GM21360 (cell line): ENCODE measurements at regions not wholly inside any gene's neighbourhood (a gene's known extent, or its start where the extent isn't known, plus 50 kb on each side); places are given as distances from the start of the nearest gene placed in this dataset.

Source experiments
- ATAC-seq: cut with Tn5 transposase; IDR thresholded peaks from one replicate; pipeline ENCODE4 v1.9.1; 2021; ENCODE audit warnings: mild to moderate bottlenecking, moderate library complexity; ENCODE audit not compliant: unreplicated experiment

- no peak for ATAC-seq
Observed at GRCh38 chr6:143621876-143622605, 55.7 kb upstream of the PHACTR2 start.

GRCh38 chr6:143621159-143621873, 56.4 kb upstream of the PHACTR2 start:
- no peak for ATAC-seq

GRCh38 chr6:143620447-143620846, 57.3 kb upstream of the PHACTR2 start:
- ATAC-seq = no peak

GRCh38 chr6:143619824-143620401, 57.9 kb upstream of the PHACTR2 start:
- ATAC-seq = no peak

- ATAC-seq = no peak
Observed at GRCh38 chr6:143616741-143617140, 61.0 kb upstream of the PHACTR2 start.

- ATAC-seq = no peak
Observed at GRCh38 chr6:143615785-143616184, 62.0 kb upstream of the PHACTR2 start.

DNA sequence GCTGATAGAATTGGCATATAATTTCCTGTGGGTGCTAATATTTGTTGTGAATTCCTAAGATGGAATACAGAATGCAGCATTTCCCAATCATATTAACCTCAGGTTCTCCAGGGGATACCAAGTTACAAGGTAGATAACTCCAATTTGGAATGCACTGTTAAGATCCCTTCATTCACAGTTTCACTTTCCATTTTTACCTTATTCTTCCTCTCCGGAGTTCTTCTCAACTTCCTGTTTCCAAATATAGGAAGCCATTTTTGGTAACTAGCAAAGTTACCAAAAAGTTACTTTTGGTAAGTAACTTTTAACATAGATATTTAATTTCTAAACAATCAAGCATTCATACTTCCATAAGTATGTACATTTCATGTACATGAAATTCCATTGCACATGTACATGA, 63.5 kb upstream of the PHACTR2 start:
- no peak for ATAC-seq

- ATAC-seq = no peak
Observed at GRCh38 chr6:143613749-143614148, 64.0 kb upstream of the PHACTR2 start.

DNA sequence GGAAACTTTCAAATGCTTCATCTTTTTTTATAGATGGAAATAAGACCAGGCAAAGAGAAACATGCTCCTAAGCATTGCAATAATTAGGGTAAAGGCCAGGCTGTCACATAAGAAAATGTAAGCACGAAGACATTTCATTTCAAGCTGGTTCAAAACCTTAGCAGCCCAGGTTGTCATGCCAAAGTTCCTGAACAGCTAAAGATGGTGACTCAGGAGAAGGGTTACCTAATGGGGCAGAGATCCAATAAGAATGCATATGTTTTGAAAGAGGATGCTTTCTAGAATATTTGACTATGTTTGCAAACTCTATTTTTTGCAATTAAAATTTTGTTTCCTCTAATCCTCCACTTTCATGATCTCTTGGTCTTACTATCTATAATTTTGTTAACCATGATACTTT, 65.6 kb upstream of the PHACTR2 start:
- no peak for ATAC-seq

- no peak for ATAC-seq
Observed at GRCh38 chr6:143611580-143611979, 66.2 kb upstream of the PHACTR2 start.

DNA sequence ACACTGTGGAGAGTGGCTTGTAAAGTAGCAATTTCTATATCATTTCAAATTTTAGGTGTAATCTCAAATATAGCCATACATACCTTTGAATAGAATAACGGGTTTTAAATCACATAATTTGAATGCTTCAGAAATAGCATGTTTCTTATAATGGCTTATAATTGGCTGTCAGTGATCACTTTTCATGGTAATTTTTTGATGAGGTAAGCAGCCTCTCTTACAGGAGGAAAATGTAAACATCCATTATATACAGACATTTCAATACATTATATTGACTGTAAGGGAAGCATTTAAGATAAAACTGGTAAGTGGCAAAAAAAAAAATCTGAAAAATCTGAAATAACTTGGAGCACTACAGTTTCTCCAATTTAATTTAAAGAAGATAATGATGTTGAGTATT, 67.8 kb upstream of the PHACTR2 start:
- no peak for ATAC-seq

DNA sequence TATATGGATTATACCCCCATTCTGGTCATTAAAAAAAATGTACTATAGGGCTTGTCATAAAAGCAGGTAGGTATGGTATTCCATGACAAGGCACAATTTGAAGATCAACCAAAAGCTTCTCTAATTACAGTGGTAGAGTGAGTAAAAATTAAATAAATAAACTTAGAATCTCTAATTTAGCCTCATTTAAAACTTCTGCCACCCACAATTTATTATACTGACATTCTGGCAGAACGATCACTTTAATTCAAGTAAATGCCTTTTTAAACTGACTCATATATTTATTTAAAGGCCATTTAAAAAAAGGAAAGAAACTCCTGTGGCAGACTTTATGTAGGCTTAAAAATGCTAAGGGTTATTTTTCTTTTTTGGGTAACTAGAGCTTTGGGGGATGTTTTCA, 68.3 kb upstream of the PHACTR2 start:
- no peak for ATAC-seq

- no peak for ATAC-seq
Observed at GRCh38 chr6:143608906-143609305, 68.9 kb upstream of the PHACTR2 start.

DNA sequence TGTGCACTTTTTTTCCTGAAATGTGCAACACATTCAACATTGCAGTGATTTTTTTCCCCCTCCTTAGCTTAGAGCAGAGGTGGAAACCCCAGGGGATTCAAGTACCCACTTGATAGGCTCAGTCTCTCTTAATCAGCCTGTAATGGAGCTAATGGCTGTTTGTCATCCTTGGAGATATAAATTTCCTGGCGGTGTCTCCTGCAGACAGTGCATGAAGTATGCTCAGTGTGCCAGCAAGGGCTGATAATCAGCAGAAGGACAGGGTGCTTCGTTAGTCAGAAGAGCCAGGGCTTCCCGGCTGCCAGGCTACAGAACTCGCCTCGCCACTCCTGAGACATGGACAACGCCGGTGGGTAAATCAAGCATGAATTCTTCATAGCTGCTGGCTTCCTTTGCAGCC, 69.8 kb upstream of the PHACTR2 start:
- no peak for ATAC-seq

- ATAC-seq = no peak
Observed at GRCh38 chr6:143607168-143607567, 70.6 kb upstream of the PHACTR2 start.

DNA sequence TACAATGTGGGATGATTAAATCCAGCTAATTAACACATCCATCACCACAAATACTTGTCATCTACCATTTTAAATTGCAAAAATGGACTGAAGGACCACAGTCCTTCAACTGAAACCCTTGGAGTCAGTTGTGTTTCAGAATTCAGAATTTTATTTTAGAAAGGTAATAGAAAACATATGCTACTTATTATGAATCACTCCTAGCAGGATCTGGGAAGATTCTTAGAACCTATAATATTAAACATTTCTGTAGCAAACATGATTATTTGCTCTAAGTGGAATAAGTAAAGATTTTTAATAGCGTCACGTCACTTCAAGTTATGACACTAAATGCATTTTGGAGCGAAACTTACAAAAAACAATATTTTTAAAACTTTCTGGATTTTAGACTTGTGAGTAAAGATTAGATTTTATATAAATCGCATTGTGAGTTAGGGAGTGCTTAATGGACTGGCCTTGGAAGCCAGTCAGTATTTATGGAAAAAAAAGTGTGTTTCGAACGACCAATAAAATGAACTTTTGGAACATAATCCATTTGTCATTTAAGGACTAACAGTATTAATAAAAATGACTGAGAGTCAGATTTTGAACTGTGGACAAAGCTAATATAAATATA, 71.8 kb upstream of the PHACTR2 start:
- no peak for ATAC-seq

- no peak for ATAC-seq
Observed at GRCh38 chr6:143603455-143603854, 74.3 kb upstream of the PHACTR2 start.

- ATAC-seq = no peak
Observed at GRCh38 chr6:143601504-143601903, 76.3 kb upstream of the PHACTR2 start.

DNA sequence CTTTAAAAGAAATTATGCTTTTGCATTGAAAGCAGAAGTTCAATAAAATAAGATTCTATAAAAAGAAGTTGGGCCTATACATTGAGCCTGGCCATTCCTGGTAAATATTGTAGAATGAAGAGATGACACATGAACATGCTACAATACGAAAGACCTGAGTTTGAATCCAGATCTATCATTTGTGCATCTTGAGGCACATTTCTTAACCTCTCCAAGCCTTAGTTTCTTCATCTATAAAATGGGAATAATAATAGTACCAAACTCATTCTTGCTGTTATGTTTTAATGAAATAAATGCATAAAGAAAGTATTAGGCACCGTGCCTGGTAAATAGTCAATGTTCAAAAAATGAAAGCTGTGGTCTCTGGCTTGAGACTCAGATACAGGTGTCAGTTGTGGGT, 76.9 kb upstream of the PHACTR2 start:
- ATAC-seq = no peak

DNA sequence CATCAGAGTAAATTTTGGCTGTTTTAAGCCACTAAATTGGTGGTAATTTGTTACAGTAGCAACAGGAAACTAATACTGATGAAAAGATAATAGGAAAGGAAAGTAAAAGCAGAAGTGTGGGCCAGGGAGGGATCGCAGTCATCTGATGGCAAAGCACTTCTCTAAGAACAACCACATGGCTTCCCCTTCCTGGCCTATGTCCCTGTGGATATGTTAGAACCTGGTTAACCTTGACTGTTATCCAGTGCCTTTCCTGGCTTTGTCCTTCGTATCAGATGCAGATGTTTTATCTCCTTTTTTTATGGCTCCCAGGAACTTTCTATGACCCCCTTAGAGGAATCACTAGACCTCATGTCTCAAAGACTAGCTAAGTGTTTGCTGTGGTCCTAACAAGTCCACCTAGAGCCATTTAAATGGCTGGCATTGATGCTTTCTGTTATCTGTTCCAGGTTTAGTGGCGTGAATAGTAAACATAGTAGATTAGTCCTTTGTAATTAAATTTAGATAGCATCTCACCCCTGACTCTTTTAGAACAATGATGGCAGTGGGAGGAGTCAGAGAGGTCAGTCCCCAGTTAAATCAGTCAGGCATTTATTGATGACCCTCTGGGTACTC, 79.2 kb upstream of the PHACTR2 start:
- peak; percentile 71 for ATAC-seq

GRCh38 chr6:143596866-143597265, 80.9 kb upstream of the PHACTR2 start:
- no peak for ATAC-seq
